ENCODE measurements at regions not wholly inside any gene's neighbourhood (a gene's known extent, or its start where the extent isn't known, plus 50 kb on each side); places are given as distances from the start of the nearest gene placed in this dataset.

- TF ChIP-seq EZH2phosphoT487 (IDR thresholded peaks at IDR 0.05; ENCODE audit: borderline replicate concordance, low read length) = no peak
- no peak for TF ChIP-seq CTCF (IDR thresholded peaks at IDR 0.05; ENCODE audit: low read depth, low read length, poor library complexity, severe bottlenecking)
These were observed 160.4 kb upstream of the MPDZ start for GRCh38 chr9:13439685-13440476.

Measured in DOHH2 (cell line).